ENCODE measurements at regions not wholly inside any gene's neighbourhood (a gene's known extent, or its start where the extent isn't known, plus 50 kb on each side); places are given as distances from the start of the nearest gene placed in this dataset.
"Not testable (repeated sequence)": the region's sequence is repeated elsewhere in the genome, so short reads cannot be mapped to it uniquely, and the experiment has no call there.

GRCh38 chr5:102613661-102614060, 114.9 kb upstream of the SLCO6A1 start:
- intact Hi-C loops (cut with micrococcal nuclease), result no loop called here

DNA sequence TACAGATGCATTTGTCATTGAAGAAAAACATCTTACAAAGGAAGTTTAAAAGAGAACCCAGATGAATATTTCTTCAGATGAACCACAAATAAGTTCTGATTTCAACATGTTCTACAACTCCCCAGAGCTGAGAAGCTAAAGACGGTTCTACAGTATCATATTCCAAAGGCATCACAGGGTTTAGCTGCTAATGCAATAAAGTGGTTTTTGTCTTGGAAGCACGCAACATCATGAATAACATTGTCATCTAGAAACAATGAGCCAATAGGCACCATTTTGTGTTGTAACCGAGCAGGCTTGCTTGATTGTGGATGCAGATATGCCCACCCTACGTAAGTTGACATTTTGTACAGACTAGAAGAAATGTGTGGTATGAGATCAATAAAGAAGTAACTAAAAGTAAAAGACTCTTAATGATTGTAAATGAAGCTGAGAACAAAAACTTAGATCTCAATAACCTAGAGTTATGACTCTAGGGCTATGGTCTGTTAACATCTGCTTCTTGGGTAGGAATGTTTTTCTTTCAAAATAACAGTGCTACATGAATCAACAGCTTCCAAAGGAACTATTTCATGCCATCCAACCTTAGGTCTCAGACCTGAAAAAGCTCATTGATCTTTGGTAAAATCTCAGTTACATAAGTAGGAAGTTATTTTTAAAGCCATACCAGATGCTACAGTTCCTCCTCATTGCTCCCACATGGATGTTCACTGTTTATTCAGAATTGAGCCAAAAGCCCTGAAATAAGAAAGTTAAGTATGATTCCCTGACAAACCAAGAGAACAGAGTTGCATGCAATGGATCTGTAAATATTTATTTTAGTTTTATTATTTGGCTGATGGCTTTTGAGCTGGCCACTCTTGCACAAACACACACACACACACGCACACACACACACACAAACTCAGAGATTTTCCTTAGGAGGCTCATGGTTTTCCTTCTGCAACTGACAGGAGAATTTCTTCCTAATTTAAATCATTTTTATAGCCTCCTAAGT, 118.7 kb upstream of the SLCO6A1 start:
- intact Hi-C loops (cut with micrococcal nuclease), result no loop called here

DNA sequence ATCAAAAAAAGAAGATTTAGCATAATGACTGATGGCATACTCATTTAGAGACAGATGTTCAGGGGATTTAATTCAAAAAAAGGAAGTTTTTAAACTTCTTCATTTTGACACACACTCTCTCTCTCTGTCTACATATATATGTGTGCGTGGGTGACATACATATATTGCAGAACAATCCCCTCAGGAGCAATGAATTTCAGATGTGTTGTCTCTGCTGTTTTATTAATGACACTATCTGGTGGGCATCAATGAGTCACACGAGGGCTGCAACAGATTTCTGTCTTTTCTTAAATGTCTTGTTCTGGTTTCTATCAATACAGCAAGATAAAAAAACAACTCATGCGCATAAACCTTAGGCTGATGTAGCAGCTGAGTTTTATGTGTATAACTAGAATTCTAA, 123.5 kb upstream of the SLCO6A1 start:
- intact Hi-C loops (cut with micrococcal nuclease), result no loop called here

GRCh38 chr5:102623329-102624065, 124.7 kb upstream of the SLCO6A1 start:
- intact Hi-C loops (cut with micrococcal nuclease), result no loop called here

- intact Hi-C loops (cut with micrococcal nuclease), result no loop called here
Observed at GRCh38 chr5:102624405-102624804, 125.6 kb upstream of the SLCO6A1 start.

DNA sequence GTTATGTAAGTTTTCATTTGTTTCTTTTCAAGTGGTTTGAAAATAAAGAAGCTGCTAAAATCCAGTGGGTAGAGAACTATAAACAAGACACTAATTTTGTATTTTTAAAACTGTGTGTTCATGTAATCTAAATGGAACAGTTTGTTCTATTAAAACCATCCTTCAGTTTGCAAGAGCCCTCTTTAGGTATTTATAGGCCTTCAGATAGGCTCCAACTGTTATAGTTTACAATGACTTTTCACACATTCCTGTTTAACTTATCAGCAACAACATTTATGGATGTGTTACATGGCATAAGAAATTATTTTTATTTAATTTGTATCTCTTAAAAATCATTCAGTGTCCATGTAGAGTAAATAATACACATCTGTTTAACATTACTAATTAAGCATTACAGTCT, 126.7 kb upstream of the SLCO6A1 start:
- intact Hi-C loops (cut with micrococcal nuclease), result no loop called here

DNA sequence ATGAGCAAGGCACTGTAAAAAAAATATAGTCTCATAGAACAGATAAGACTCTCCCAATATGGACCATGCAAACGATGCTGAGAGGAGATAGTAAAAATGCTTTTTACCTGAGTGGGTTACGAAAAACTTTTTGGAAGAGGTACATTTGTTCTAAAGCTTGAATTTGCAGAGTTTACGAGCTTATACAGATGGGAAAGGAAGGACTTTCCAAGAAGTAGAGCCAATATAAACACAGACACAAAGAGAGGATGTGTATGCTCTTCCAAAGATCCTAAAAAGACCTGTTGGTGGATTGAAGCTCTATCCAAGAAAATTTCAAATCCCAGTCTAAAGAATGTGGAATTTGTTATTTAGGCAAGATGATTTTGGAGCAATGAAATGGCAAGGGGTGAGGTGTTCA, 127.1 kb upstream of the SLCO6A1 start:
- intact Hi-C loops (cut with micrococcal nuclease), result no loop called here

DNA sequence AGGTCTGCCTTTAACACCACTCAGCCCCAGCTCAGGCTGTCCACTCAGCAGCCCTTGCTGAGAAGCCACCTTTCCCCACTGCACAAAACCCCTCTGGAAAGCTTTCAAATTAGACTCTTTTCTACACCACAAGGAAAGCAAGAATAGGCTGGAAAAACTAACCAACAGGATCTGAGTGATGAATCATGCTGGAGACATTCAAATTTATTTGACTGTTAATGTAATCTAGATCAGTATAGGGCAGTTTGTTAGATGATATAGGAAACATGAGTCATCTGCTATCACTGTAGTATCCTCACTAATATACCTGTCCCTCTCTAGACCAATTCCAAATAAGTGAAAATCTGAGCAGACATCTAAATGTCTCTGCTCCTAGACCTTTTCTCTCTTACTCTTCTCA, 127.8 kb upstream of the PAM start:
- intact Hi-C loops (cut with micrococcal nuclease), result no loop called here

DNA sequence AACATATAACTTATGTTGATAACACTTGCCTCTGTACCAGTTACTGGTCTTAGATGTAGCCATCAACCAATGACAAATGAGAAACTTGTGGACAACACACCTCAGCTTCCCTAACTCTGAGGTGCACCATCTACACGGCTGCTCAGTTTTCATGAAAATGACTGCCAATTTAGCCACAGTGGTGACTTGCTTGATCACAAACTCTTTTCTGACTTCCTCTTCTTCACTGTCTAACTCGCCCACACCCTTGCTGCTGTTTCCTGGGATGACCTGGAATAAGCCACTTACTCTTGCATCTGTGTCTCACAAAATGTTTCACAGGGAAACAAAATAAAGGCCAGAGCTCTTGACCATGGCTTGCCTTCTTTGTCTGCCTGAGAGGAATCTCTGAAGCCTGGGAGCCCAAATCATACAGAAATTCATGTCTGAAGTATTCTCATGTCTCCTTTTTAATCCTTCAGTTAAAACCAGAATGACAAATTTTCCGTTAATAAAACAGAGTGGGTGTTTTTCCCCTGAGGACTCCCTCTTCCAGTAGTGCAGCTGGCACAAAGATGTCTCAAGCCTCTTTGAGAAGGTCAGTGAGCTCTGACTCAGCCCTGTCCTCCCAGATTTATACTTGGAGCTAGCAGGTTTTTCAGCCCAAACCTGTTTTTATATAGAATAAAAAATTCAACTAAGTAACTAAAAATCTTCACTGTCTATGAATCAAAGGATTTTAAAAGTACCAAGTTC, 126.5 kb upstream of the PAM start:
- intact Hi-C loops (cut with micrococcal nuclease), result no loop called here

DNA sequence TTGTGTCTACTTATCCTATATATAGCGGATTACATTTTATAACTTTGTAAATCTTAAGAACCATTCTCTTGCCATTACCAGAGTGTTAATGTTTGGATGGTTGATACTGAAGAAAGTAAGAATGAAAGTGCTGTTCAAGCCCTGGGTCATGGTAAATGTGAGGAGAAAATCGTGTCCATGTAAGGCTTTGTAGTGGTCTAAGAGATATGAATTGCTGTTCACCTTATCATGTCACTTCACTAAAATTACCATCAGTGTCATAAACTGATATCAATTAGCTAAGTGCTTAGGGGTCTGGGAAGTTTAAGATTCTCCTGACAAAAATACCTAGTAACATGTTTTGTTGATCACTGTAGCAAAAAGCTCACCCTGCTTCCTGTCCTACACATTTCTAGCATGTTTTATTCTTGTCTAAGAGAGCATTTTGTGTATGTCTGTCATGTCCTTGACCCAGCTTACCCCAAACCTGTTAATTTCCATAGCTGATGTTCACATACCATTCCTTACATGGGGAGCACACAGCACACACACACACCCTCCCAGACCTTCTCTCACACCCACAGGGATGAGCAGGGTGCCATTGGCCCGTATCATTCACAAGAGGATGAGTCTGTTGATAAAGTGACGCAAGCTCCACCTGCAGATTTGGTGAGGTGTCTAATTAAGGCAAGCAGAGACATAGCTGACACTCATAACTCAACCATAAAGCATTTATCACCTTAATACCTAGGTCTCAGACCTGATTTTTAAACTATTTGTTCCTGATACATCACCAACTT, 125.1 kb upstream of the PAM start:
- intact Hi-C loops (cut with micrococcal nuclease), result no loop called here

DNA sequence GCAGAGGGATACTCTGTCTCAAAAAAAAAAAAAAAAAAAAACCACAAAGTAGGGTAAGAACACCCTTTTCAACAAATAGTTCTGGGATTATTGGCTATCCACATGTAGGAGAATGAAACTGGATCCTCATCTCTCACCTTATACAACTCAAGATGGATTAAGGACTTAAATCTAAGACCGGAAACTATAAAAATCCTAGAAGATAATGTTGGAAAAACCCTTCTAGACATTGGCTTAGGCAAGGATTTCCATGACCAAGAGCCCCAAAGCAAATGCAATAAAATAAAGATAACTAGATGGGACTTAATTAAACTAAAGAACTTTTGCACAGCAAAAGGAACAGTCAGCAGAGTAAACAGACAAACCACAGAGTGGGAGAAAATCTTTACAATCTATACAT, 119.7 kb upstream of the PAM start:
- intact Hi-C loops (cut with micrococcal nuclease), result not testable (repeated sequence)

DNA sequence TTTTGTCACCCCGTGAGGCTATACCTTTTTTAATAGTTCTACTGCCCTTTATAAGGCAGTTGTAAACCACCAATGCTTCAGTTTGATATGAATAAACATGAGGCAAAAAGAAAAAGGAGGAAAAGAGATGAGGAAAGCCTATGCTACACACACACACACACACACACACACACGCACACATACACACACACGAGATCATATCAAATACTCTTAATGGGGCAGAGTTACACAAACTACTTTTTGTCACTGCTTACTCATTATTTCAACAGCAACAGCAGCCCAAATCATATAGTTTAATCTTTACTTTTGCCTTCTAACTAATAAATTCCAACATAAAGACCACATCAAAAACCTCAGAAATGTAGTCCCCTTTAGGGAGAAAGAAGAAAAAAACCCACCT, 116.8 kb upstream of the PAM start:
- intact Hi-C loops (cut with micrococcal nuclease), result no loop called here

DNA sequence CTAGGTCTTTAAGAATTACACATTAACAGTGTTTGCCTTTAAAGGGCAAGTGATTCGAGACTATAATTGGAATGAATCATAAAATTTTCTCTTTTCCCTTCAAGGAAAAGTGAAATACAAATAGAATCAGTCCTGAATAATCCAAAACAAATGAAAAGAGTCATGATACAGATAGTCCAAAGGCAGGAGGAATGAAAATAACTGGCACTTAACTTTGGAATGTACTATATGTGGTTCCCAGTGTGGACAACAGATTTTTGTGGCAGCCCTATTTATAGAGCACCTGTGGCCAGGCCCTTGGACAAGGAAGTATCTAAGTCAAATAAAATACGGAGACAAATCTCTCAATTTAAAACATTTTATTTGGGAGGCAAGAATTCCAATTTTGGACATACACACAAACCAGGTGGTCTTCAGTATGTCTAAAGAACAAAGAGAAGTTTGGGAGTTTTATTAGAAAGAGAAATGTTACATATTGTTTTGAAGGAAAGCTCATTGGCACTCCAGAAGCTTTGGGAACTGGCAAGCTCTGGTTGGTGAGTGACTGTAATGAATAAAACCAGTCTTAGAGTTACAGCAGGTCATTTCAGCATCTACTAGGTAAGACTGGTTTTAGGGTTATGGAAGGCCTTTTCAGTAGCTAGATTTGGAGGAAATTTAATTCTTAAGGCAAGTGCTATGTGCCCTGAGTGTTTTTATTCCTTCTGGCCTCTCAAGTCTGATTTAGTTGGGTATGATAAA, 116.0 kb upstream of the PAM start:
- intact Hi-C loops (cut with micrococcal nuclease), result no loop called here

DNA sequence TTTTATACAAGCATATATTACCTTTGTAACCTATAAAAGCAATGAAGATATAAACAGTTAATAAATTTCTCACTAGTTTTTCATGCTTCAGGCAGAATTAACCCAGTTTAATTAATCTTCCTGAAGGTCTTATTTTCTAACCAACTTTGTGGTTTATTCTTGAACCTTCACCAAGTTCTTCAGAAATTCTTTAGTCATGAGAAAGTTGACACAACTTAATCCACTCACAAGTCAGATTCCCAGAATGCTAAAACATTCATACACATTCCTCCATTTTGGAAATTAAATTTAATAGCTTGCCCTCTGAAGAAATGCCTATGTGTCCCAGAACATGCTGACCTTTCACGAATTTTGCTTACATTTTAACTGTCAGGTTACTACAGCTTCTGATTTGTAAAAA, 105.4 kb upstream of the PAM start:
- intact Hi-C loops (cut with micrococcal nuclease), result no loop called here

GRCh38 chr5:102651466-102651865, 103.6 kb upstream of the PAM start:
- intact Hi-C loops (cut with micrococcal nuclease), result no loop called here

GRCh38 chr5:102654559-102655349, 100.4 kb upstream of the PAM start:
- intact Hi-C loops (cut with micrococcal nuclease), result no loop called here

DNA sequence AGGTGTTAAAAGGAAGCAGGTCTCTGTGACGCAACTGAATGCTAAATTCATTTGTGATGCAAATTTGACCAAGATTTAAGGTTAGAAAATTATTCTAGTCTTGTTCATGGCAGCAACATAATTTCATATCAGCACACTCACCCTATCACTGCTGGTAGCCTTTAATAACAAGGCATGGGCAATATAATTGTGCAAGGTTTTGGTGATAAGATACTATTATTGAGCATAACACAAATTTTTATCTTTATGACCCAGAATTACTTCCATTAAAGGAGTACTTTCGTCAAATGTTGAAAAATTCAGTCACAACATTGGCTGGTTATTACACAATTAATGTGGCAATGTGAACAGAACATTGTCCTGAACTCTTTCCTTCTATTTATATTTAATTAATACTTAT, 96.0 kb upstream of the PAM start:
- intact Hi-C loops (cut with micrococcal nuclease), result no loop called here

DNA sequence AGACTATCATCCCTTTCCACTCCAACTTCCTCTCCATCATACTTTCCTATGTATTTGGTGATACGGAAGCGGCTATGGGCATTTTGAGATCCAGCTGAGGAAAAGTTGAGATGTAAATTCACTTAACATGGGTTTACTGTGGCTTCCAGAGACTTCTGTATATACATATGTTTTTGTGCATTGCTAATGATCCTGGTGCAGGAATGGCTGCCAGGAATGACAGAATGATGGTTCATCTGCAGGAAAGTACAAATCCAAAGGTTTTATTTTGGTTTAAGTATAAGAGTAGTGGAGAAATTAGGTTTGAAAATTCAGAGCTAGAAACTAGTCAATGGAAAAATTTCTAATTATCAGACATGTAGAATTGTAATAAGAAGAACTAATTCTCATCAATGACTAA, 95.0 kb upstream of the PAM start:
- intact Hi-C loops (cut with micrococcal nuclease), result no loop called here

DNA sequence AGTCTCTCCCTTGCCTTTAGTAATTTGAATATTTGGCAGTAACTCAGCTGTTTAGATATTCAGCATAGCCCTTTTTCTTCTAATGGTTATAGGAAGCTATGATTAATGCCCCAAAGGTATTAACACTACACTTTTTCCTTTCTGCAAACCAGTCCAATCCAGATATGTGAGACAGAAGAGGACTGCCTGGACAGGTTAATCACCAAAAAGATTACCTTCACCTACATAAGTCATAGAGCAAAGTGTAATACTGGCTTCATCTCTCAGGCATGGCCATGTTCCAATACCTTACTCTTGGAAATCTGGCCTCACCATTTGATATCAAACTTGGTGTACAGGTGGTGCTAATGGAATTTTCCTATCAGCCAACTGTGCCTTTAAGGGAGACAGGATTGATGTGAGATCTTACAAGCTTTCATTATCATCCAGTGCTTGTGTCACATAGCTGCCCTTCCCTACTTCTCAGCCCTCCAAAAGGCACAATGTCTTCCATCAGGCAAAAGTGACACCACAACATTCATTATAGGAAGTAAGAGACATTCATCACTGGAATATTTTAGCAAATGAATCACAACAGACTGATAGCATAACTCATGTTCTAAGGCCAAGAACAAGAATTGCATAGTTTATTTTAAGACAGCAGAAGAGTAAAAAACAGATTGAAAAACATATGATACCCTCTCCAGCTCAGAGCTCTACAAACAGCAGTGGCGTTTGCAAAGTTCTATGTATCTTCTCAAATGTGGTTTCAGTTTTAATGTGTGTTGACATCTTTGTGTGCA, 91.2 kb upstream of the PAM start:
- intact Hi-C loops (cut with micrococcal nuclease), result no loop called here

All from T-helper 2 cell treated with Interferon-gamma antibody and Interleukin-4, amounts not matched to agents 100 ng/mL and 5 ng/mL, for 36 hours (primary cell).